ENCODE measurements at regions not wholly inside any gene's neighbourhood (a gene's known extent, or its start where the extent isn't known, plus 50 kb on each side); places are given as distances from the start of the nearest gene placed in this dataset.

GRCh38 chr2:603869-604268, 73.3 kb downstream of the TMEM18 start (continued):
- TF ChIP-seq CHD7 (IDR thresholded peaks at IDR 0.05; ENCODE audit: insufficient replicate concordance, low read length): no peak
- TF ChIP-seq ZNF274 (IDR thresholded peaks at IDR 0.05; ENCODE audit: borderline replicate concordance, extremely low read depth, low read length): no peak
- TF ChIP-seq FOSL1 (IDR thresholded peaks at IDR 0.05; ENCODE audit: insufficient read depth, low read depth, low read length): no peak
